Astrocyte (in vitro differentiated cells and primary cell): ENCODE measurements at regions not wholly inside any gene's neighbourhood (a gene's known extent, or its start where the extent isn't known, plus 50 kb on each side); places are given as distances from the start of the nearest gene placed in this dataset.

Experiments used
- DNase-seq: peaks from one replicate; pipeline ENCODE4 v3.0.0-alpha.2; 2010; ENCODE audit warnings: low read depth
- FAIRE-seq: peaks from 2 replicates; lab custom pipeline; 2011; peaks lifted over from hg19 to GRCh38; lab: Jason Lieb, UNC
- H2AFZ ChIP-seq: 2 replicates; pipeline ENCODE4 v1.6.0; 2012; ENCODE audit warnings: low read depth, low read length, inconsistent platforms
- H3K27ac ChIP-seq: 2 replicates; pipeline ENCODE4 v1.5.1; 2011; ENCODE audit warnings: low read depth, low read length, inconsistent platforms
- H3K27me3 ChIP-seq: 2 replicates; pipeline ENCODE4 v1.6.0; 2011; ENCODE audit warnings: low read length, inconsistent platforms; ENCODE audit not compliant: insufficient read depth
- H3K36me3 ChIP-seq: 2 replicates; pipeline ENCODE4 v1.5.1; 2011; ENCODE audit warnings: low read length, inconsistent platforms; ENCODE audit not compliant: insufficient read depth
- H3K4me1 ChIP-seq: 2 replicates; pipeline ENCODE4 v1.5.1; 2011; ENCODE audit warnings: low read length, inconsistent platforms; ENCODE audit not compliant: insufficient read depth
- H3K4me2 ChIP-seq: 2 replicates; pipeline ENCODE4 v1.6.0; 2012; ENCODE audit warnings: low read length, inconsistent platforms
- H3K4me3 ChIP-seq: 2 replicates; pipeline ENCODE4 v1.5.1; 2011; ENCODE audit warnings: low read depth, mild to moderate bottlenecking, low read length, inconsistent platforms; ENCODE audit not compliant: insufficient read depth
- H3K79me2 ChIP-seq: 2 replicates; pipeline ENCODE4 v1.6.0; 2012; ENCODE audit warnings: mild to moderate bottlenecking, low read length, inconsistent platforms; ENCODE audit not compliant: insufficient read depth
- H3K9ac ChIP-seq: 2 replicates; pipeline ENCODE4 v1.6.0; 2012; ENCODE audit warnings: mild to moderate bottlenecking, low read length, inconsistent platforms
- H3K9me3 ChIP-seq: 2 replicates; pipeline ENCODE4 v1.5.1; 2012; ENCODE audit warnings: low read depth, mild to moderate bottlenecking, low read length, inconsistent platforms; ENCODE audit not compliant: insufficient read depth
- H4K20me1 ChIP-seq: 2 replicates; pipeline ENCODE4 v1.6.0; 2012; ENCODE audit warnings: low read length, inconsistent platforms; ENCODE audit not compliant: insufficient read depth
- H3K27ac Mint-ChIP-seq: one replicate; pipeline ENCODE4 v1.8.0; 2021; ENCODE audit warnings: mild to moderate bottlenecking, mixed read lengths; ENCODE audit not compliant: unreplicated experiment
- H3K27me3 Mint-ChIP-seq: one replicate; pipeline ENCODE4 v1.8.0; 2021; ENCODE audit warnings: low read depth, mixed read lengths; ENCODE audit not compliant: unreplicated experiment
- H3K36me3 Mint-ChIP-seq: one replicate; pipeline ENCODE4 v1.8.0; 2021; ENCODE audit warnings: low read depth, mixed read lengths; ENCODE audit not compliant: unreplicated experiment
- H3K4me1 Mint-ChIP-seq: one replicate; pipeline ENCODE4 v1.8.0; 2021; ENCODE audit warnings: low read depth, mixed read lengths; ENCODE audit not compliant: unreplicated experiment
- H3K4me3 Mint-ChIP-seq: one replicate; pipeline ENCODE4 v1.8.0; 2021; ENCODE audit warnings: mild to moderate bottlenecking, moderate library complexity, mixed read lengths; ENCODE audit not compliant: unreplicated experiment
- H3K9me3 Mint-ChIP-seq: one replicate; pipeline ENCODE4 v1.8.0; 2021; ENCODE audit warnings: mild to moderate bottlenecking, mixed read lengths; ENCODE audit not compliant: unreplicated experiment
- CTCF ChIP-seq: IDR thresholded peaks from 2 replicates; pipeline ENCODE4 v1.5.1; 2011; ENCODE audit warnings: low read depth, mild to moderate bottlenecking, inconsistent platforms, low read length, moderate library complexity; ENCODE audit not compliant: insufficient read depth
- EZH2 ChIP-seq: IDR thresholded peaks from 2 replicates; pipeline ENCODE4 v1.6.1; 2012; ENCODE audit warnings: mild to moderate bottlenecking, low read length, inconsistent platforms; ENCODE audit not compliant: insufficient read depth

GRCh38 chr15:77769700-77770099, 137.0 kb upstream of the LINGO1 start:
- H3K9me3 Mint-ChIP-seq, result peaks cover 1% of the 10 kb centered on the region
- no peak for FAIRE-seq
- no peaks in the 10 kb centered on the region for H3K36me3 ChIP-seq
- H3K79me2 ChIP-seq, result no peaks in the 10 kb centered on the region
- H4K20me1 ChIP-seq, result no peaks in the 10 kb centered on the region
- no peak overlapping the region for H3K27ac Mint-ChIP-seq
- no peak for DNase-seq
- H3K27ac ChIP-seq, result no peak overlapping the region
- no peak overlapping the region for H3K4me3 ChIP-seq
- TF ChIP-seq CTCF (no peak), EZH2 (no peak)
- H3K4me3 Mint-ChIP-seq, result no peak overlapping the region
- no peak overlapping the region for H3K9ac ChIP-seq
- H3K4me2 ChIP-seq, result no peak overlapping the region
- H2AFZ ChIP-seq, result no peak overlapping the region
- H3K36me3 Mint-ChIP-seq, result no peaks in the 10 kb centered on the region
- H3K27me3 Mint-ChIP-seq, result peaks cover 63% of the 10 kb centered on the region
- H3K4me1 Mint-ChIP-seq, result no peaks in the 10 kb centered on the region
- H3K27me3 ChIP-seq, result peaks cover 11% of the 10 kb centered on the region
- no peaks in the 10 kb centered on the region for H3K9me3 ChIP-seq
- no peaks in the 10 kb centered on the region for H3K4me1 ChIP-seq

- peaks cover 67% of the 10 kb centered on the region for H3K27me3 Mint-ChIP-seq
- Histone ChIP-seq H3K9me3 (no peaks in the 10 kb centered on the region), H3K79me2 (no peaks in the 10 kb centered on the region), H2AFZ (no peak overlapping the region), H3K9ac (no peak overlapping the region), H3K4me1 (no peaks in the 10 kb centered on the region), H4K20me1 (no peaks in the 10 kb centered on the region), H3K27ac (no peak overlapping the region), H3K36me3 (no peaks in the 10 kb centered on the region), H3K27me3 (peaks cover 18% of the 10 kb centered on the region), H3K4me2 (no peak overlapping the region), H3K4me3 (no peak overlapping the region)
- TF ChIP-seq CTCF, result no peak
- TF ChIP-seq EZH2, result no peak
- no peak overlapping the region for H3K27ac Mint-ChIP-seq
- H3K36me3 Mint-ChIP-seq, result no peaks in the 10 kb centered on the region
- no peaks in the 10 kb centered on the region for H3K4me1 Mint-ChIP-seq
- peaks cover 4% of the 10 kb centered on the region for H3K9me3 Mint-ChIP-seq
- no peak for FAIRE-seq
- DNase-seq, result no peak
- no peak overlapping the region for H3K4me3 Mint-ChIP-seq
These were observed 135.9 kb upstream of the LINGO1 start for GRCh38 chr15:77768521-77769078.

- Mint-ChIP-seq H3K27ac (no peak overlapping the region), H3K9me3 (peaks cover 4% of the 10 kb centered on the region), H3K4me1 (no peaks in the 10 kb centered on the region), H3K4me3 (no peak overlapping the region), H3K36me3 (no peaks in the 10 kb centered on the region), H3K27me3 (peaks cover 69% of the 10 kb centered on the region)
- H3K4me2 ChIP-seq, result no peak overlapping the region
- peaks cover 18% of the 10 kb centered on the region for H3K27me3 ChIP-seq
- no peak for TF ChIP-seq CTCF
- TF ChIP-seq EZH2, result no peak
- no peak overlapping the region for H3K27ac ChIP-seq
- no peak overlapping the region for H2AFZ ChIP-seq
- no peaks in the 10 kb centered on the region for H3K4me1 ChIP-seq
- no peaks in the 10 kb centered on the region for H4K20me1 ChIP-seq
- H3K9ac ChIP-seq, result no peak overlapping the region
- no peak overlapping the region for H3K4me3 ChIP-seq
- DNase-seq (no peak), FAIRE-seq (no peak)
- no peaks in the 10 kb centered on the region for H3K36me3 ChIP-seq
- H3K9me3 ChIP-seq, result no peaks in the 10 kb centered on the region
- no peaks in the 10 kb centered on the region for H3K79me2 ChIP-seq
These were observed 135.4 kb upstream of the LINGO1 start for GRCh38 chr15:77768107-77768506.
